ENCODE measurements at regions not wholly inside any gene's neighbourhood (a gene's known extent, or its start where the extent isn't known, plus 50 kb on each side); places are given as distances from the start of the nearest gene placed in this dataset.

DNA sequence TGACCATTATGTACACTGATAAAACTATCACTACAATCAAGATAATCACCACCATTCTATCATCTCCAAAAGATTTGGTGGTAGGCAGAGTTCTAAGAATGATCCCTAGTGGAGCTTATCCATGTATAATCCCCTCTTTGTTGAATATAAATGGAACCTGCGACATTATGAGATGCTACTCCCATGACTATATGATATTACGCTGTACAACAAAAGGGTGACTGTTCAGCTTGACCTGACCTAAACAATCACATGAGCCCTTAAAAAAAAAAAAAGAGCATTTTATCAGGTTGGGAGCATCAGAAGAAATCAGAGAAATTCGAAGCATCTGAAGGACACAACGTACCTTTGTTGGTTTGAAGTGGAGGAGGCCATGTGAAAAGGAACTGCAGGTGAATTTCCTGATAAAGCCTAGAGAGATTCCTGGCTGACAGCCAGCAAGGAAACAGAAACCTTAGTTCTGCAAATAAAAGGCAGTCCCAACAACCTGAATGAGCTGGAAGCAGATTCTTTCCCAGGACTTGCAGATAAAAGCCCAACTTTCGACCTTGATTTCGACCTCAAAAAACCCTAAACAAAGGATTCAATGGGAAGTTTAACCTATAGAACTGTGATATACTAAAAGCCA, 270.7 kb downstream of the ADRA2A start:
- no peak for DNase-seq (ENCODE audit: low read depth in 2 of 2)

DNA sequence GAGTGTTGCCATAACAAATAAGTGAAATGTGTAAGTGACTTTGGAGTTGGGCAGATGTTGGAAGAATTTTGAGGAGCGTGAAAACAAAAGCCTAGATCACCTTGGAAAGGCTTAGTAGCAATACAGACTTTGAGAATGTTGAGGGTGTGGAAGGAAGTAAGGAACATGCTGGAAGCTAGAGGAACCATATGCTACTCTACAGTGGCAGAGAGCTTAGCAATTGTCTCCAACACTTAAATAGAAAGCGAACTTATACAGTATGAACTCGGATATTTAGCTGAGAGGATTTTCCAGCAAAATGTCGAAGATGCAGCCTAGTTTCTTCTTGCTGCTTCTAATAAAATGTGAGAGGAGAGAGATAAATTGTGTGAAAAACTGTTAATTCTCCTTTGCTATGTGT, 271.2 kb downstream of the ADRA2A start:
- no peak for DNase-seq (ENCODE audit: low read depth in 2 of 2)

DNA sequence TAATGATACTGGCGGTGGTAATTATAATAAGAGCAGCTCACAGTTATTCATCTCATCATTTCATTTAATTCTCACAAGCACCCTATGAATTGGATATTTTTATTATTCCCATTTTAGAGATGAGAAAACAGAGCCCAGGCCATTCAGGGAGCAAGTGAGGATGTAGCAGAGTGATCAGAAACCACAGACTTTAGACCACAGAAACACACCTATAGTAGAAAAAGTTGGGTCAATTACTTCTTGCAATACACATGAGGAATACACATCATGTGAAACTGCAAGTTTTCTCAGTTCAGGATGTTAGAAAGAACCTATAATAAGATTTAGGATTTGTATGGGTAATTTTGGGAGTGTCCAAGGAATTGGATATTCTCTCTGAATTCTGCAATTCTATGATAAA, 278.0 kb downstream of the ADRA2A start:
- no peak for DNase-seq (ENCODE audit: low read depth in 2 of 2)

DNA sequence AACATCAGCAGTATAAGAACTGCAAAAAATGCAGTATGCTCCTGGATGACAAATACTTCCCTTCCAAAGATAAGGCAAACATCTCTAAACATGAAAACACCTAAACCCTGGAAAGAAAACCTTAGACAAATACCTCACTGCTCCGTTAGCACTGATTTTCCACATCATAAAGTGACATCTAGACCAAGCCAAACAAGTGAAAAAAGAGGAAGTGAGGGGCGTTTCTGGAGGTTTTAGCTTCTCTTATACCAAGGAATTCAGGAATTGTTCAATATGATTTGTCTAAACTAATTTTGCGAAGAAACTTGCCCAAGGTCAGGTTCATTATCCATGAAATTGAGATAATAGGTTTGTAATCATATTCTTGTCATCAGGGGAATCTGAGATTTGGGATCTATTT, 279.7 kb downstream of the ADRA2A start:
- no peak for DNase-seq (ENCODE audit: low read depth in 2 of 2)

DNA sequence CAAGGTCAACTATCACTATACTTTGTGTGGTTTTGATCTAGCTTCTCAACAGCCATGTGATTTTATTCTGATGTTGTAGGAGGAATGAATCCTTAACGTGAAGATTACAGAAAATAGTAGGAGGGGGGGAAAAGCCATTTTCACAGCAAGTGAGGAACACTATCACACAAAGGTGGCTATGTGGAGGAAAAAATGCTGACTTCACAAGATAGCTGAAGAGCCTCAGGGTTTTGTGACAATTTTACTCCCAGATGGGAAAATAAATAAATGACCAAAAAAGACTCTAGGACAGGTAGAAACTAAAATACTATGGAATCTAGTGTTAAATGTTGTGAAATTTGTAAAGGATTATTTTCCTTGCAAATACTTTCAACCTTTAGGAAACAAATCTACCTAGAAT, 281.0 kb downstream of the ADRA2A start:
- DNase-seq (ENCODE audit: low read depth in 2 of 2), result no peak

DNA sequence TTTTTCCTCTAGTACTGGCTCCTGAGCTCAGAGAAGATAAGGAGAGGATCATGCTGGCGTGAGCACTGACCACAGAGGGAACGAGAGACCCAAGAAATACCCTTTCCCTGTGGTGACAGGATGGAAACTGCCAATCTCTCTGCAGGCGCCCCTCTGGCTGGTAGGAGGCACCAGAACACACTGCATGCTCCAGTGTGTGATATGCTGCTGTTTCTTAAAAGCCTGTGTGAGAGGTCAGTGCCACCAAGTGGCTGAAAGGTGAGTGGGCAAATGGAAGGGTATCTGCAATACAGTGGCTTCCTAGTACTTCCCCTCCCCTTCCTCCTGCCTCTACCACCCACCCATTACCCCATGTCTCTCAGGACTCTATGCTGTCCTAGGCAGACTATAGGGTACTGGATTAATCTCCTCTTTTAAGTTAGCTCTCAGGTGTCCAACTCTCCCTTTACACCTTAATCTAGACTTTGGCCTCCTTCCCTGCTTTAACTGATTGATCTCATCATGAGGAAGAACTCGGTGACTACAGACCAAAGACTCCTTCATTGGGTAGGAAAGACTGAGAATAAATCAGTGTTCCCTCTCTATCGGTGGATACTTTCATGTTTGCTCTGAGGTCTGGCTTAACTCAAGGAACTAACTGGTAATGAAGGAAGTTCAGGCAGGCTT, 283.6 kb downstream of the ADRA2A start:
- no peak for DNase-seq (ENCODE audit: low read depth in 2 of 2)

DNA sequence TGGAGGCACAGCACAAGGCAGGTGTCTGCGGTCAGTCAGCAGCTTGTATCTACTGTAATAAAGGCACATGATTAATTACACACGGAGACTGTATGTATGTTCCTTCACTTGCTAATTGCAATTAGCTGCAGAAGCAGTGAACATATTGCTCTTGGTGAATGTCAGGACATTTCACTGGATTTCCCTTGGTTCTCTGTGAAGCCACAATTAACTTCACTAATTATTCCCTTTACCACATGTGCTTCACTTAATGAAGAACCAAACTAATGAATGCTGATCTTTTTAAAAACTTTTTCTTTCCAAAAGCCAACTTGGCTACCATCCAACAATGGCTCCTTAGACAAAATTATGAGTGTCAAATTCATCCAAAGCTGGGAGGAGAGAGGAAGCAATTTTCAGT, 290.7 kb downstream of the ADRA2A start:
- DNase-seq (ENCODE audit: low read depth in 2 of 2), result no peak

- no peak for DNase-seq (ENCODE audit: low read depth in 2 of 2)
Measured at GRCh38 chr10:111370101-111370500, 293.3 kb downstream of the ADRA2A start.

GRCh38 chr10:111373696-111374095, 296.9 kb downstream of the ADRA2A start:
- DNase-seq (ENCODE audit: low read depth in 2 of 2), result no peak

- DNase-seq (ENCODE audit: low read depth in 2 of 2), result no peak
Measured at GRCh38 chr10:111379534-111380187, 302.8 kb downstream of the ADRA2A start.

GRCh38 chr10:111384556-111384955, 307.7 kb downstream of the ADRA2A start:
- no peak for DNase-seq (ENCODE audit: low read depth in 2 of 2)

DNA sequence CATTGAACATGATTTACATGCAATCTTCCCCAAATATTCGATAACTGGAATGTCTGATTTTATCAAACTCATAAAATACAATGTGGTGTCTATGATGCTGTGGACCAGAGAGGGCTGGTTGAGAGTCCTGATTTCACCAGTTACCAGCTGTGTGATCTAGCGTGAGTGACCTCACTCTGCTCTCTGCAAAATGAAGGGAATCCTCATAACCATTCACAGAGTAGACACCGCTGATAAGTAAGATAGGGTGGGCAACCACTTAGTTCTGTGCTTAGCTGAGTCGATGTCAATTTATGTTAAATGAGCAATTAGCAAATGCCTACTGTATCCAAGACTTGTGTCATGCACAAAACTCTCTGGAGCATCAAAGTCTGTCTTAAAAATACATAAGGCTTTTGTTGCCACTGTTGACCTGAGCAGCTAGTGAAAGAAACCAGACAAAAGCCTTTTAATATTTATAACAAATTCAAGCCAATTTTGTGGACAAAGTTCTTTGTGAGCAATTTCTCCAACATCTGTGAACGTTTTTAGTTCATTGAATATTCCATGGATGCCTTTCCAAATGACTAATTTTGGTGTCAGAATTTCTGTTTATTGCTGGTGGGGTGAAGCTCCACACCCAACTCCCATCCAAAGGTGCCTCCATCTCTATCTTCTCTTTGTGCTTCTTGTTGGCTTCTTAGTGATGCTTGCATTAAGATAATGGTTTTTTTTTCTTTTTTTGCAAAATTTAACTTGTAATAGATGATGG, 314.2 kb downstream of the ADRA2A start:
- DNase-seq (ENCODE audit: low read depth in 2 of 2), result no peak

- DNase-seq (ENCODE audit: low read depth in 2 of 2), result no peak
Measured at GRCh38 chr10:111392159-111392558, 315.3 kb downstream of the ADRA2A start.

DNA sequence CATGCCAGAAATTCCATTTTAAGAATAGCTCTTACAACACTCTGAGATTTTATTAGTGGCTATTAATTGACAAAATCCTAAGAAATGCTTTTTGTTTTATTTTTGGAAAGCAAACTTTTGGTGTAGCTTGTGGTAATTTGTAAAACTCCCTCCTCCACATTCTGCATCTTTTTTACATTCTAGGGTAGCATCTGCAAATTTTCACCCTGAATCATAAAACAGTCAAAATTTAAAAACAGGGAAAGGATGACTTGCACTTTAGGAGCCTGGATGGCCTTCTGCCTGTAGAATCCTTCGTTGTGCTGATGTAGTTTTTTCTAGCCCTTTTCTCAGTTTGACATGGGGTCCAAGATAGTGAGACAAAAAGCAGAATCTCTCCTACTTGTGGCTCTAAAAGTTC, 316.1 kb downstream of the ADRA2A start:
- DNase-seq (ENCODE audit: low read depth in 2 of 2), result no peak

DNA sequence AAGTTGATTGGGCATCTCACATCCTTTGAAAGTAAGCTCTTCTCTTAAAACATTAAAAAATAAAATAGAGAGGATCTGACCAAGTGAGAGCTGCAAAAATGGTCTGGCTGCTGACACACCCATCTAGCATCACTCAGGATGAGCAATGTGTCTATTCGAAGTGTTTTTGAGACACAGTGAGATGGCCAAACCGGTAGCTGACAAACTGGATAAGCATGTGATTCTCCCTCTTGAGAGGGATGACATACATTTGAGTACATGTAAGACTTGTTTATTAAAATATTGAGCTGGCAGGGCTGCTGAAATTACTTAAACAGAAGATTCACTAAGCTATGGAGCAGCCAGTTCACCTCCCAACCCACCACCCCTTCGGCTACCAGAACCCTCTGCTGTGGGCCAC, 333.9 kb downstream of the ADRA2A start:
- no peak for DNase-seq (ENCODE audit: low read depth in 2 of 2)

- DNase-seq (ENCODE audit: low read depth in 2 of 2), result no peak
Measured at GRCh38 chr10:111425459-111425858, 348.6 kb downstream of the ADRA2A start.

- no peak for DNase-seq (ENCODE audit: low read depth in 2 of 2)
Measured at GRCh38 chr10:111429288-111430028, 352.6 kb downstream of the ADRA2A start.

DNA sequence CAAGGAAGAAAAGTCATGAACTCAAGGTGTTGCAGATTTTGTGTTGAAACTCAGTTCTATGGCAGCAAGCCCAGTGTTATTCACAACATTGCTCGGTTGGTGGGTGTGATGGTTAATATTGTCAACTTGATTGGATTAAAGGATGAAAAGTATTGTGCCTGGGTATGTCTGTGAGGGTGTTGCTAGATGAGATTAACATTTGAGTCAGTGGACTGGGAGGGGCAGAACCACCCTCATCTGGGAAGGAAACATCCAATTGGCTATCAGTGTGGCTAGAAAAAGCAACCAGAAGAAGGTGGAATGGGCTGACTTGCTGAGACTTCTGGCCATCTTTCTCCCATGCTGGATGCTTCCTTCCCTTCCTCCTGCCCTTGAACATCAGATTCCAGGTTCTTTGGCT, 353.2 kb downstream of the ADRA2A start:
- no peak for DNase-seq (ENCODE audit: low read depth in 2 of 2)

GRCh38 chr10:111432588-111432987, 355.8 kb downstream of the ADRA2A start:
- no peak for DNase-seq (ENCODE audit: low read depth in 2 of 2)

DNA sequence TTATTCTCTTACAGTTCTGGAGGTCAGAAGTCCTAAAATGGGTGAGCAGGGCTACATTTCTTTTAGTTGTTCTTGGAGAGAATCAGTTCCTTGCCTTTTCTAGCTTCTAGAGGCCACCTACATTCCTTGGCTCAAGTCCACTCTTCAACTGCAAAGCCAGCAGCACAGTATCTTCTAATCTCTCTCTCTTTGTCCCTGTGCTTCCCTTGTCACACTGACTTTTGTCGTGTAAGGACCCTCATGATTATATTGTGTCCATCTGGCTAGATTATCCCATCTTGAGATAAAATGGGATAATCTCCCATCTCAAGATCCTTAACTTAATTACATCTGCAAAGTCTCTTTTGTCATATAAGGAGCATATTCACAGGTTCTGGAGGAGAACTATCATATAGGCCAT, 359.0 kb downstream of the ADRA2A start:
- no peak for DNase-seq (ENCODE audit: low read depth in 2 of 2)

DNA sequence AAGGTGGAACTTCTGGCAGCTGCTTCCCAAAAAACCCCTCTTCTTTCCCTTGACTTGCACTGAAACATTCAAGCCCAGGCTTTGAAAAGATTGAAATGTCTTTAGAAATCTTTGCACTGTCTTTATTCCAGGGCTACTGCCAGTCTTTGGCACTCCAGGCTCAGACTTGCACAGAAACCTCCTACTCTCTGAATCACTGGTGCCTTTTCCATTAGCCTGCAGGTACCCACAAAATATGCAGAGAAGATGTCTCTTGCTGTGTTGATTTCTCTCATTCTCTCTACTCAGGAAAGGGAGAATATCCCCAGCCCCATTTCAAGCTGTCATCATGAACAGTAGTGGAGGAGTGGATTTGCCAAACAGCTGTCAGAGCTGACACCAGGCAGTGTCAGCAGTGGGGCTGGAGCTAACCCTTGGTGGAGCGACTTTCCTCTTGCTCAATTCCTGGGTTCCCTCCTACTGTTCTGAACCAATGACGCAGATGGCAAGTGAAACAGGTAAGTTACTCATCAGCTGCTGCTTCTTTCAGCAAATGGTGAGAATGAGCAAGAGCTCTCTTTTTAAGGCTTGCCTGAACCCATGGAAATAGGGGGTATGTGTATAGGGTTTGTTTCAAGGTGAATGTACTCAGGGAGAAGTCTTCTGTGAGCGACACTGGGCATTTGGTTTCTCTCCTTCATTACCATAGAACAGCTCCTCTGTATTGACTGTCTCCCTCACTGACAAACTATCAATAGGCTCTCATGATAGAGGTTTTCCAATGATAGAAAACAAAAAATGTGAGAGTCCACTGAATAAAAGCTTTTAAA, 362.4 kb downstream of the ADRA2A start:
- DNase-seq (ENCODE audit: low read depth in 2 of 2), result no peak
